PC-3 (cell line): ENCODE measurements at regions not wholly inside any gene's neighbourhood (a gene's known extent, or its start where the extent isn't known, plus 50 kb on each side); places are given as distances from the start of the nearest gene placed in this dataset.

Source experiments
- EZH2 ChIP-seq: fragments of 300-600 bp; sonication (generic); IDR thresholded peaks from one replicate; pipeline ENCODE4 v1.6.1; 2017; ENCODE audit warnings: antibody characterized with exemption, mild to moderate bottlenecking, low read length; ENCODE audit not compliant: unreplicated experiment
- EZH2phosphoT487 ChIP-seq: fragments of 300-600 bp; sonication (generic); IDR thresholded peaks from 2 replicates; pipeline ENCODE4 v1.6.1; 2018; ENCODE audit warnings: mild to moderate bottlenecking, antibody characterized with exemption, low read length, borderline replicate concordance
- TF ChIP-seq, protein P1 (sequence below): fragments of 300-600 bp; sonication (generic); conservative IDR thresholded peaks from 2 replicates; pipeline ENCODE4 v1.5.1; 2017; ENCODE audit warnings: antibody characterized with exemption, low read depth, mild to moderate bottlenecking, low read length

GRCh38 chr7:46679671-46680070 lies 758.6 kb upstream of the IGFBP3 start:
- TF ChIP-seq EZH2 (no peak), EZH2phosphoT487 (no peak)
- TF ChIP-seq, protein P1, sequence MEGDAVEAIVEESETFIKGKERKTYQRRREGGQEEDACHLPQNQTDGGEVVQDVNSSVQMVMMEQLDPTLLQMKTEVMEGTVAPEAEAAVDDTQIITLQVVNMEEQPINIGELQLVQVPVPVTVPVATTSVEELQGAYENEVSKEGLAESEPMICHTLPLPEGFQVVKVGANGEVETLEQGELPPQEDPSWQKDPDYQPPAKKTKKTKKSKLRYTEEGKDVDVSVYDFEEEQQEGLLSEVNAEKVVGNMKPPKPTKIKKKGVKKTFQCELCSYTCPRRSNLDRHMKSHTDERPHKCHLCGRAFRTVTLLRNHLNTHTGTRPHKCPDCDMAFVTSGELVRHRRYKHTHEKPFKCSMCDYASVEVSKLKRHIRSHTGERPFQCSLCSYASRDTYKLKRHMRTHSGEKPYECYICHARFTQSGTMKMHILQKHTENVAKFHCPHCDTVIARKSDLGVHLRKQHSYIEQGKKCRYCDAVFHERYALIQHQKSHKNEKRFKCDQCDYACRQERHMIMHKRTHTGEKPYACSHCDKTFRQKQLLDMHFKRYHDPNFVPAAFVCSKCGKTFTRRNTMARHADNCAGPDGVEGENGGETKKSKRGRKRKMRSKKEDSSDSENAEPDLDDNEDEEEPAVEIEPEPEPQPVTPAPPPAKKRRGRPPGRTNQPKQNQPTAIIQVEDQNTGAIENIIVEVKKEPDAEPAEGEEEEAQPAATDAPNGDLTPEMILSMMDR, result no peak
